ENCODE measurements at regions not wholly inside any gene's neighbourhood (a gene's known extent, or its start where the extent isn't known, plus 50 kb on each side); places are given as distances from the start of the nearest gene placed in this dataset.

DNA sequence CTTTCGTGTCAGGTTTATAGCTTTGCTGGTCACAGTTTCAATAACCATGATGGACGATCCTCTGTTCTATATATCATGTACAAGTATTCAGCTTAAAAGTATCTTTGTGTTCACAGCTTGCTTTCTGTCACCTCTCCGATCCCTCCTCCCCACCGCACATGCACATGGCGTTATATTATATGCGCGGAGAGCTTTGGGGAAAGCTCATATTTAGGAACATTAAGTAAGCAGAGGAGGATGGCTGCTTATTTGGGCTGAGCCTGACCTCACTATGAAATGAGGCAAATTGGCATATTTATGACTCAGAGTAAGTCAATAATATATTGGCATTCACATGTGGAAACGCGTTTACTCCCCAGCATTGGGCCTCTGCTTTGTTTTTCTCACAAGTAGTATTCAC, 360.5 kb downstream of the HLX start:
- Histone ChIP-seq H3K27ac (no peak overlapping the region), H3K4me1 (no peaks in the 10 kb centered on the region), H3K9ac (no peak overlapping the region), H3K79me2 (no peaks in the 10 kb centered on the region), H3K9me3 (ENCODE audit: control insufficient read depth, low read length) (no peaks in the 10 kb centered on the region), H3K27me3 (ENCODE audit: control insufficient read depth, insufficient read depth, low read length) (no peaks in the 10 kb centered on the region), H2AFZ (no peak overlapping the region), H3K4me2 (ENCODE audit: low read length) (no peak overlapping the region), H3K4me3 (ENCODE audit: low read depth, low read length) (no peak overlapping the region), H3K36me3 (ENCODE audit: control insufficient read depth, insufficient read depth, low read length) (no peaks in the 10 kb centered on the region)
- TF ChIP-seq, protein P1, sequence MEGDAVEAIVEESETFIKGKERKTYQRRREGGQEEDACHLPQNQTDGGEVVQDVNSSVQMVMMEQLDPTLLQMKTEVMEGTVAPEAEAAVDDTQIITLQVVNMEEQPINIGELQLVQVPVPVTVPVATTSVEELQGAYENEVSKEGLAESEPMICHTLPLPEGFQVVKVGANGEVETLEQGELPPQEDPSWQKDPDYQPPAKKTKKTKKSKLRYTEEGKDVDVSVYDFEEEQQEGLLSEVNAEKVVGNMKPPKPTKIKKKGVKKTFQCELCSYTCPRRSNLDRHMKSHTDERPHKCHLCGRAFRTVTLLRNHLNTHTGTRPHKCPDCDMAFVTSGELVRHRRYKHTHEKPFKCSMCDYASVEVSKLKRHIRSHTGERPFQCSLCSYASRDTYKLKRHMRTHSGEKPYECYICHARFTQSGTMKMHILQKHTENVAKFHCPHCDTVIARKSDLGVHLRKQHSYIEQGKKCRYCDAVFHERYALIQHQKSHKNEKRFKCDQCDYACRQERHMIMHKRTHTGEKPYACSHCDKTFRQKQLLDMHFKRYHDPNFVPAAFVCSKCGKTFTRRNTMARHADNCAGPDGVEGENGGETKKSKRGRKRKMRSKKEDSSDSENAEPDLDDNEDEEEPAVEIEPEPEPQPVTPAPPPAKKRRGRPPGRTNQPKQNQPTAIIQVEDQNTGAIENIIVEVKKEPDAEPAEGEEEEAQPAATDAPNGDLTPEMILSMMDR (IDR thresholded peaks at IDR 0.05) = no peak

DNA sequence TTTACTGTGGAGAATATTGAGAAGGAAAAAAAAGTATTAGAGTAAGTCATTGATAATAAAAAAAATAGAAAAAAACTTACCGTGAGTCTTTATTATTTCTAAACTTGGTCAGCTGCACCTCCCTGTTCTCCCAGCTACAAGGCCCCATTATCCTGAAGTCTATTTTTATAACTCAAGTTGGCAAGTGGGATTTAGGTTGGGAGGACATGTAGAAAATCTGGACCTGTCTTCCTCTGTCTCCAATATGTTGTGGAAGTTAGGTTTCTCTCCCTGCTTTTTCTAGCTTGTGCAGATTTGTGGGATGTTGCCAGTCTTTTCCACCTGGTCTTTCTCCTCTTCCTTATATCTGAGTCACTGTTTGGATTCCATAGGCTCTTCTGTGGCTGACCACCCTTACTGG, 361.4 kb downstream of the HLX start:
- H3K36me3 ChIP-seq (ENCODE audit: control insufficient read depth, insufficient read depth, low read length) = no peaks in the 10 kb centered on the region
- TF ChIP-seq, protein P1 (IDR thresholded peaks at IDR 0.05) = no peak

GRCh38 chr1:221241157-221241556, 361.9 kb downstream of the HLX start:
- Histone ChIP-seq H3K4me3 (ENCODE audit: low read depth, low read length) (no peak overlapping the region), H3K36me3 (ENCODE audit: control insufficient read depth, insufficient read depth, low read length) (no peaks in the 10 kb centered on the region), H3K4me1 (no peaks in the 10 kb centered on the region), H3K9me3 (ENCODE audit: control insufficient read depth, low read length) (no peaks in the 10 kb centered on the region), H2AFZ (no peak overlapping the region), H3K4me2 (ENCODE audit: low read length) (no peak overlapping the region), H3K9ac (no peak overlapping the region), H3K27me3 (ENCODE audit: control insufficient read depth, insufficient read depth, low read length) (no peaks in the 10 kb centered on the region), H3K79me2 (no peaks in the 10 kb centered on the region), H3K27ac (no peak overlapping the region)
- TF ChIP-seq, protein P1 (IDR thresholded peaks at IDR 0.05) = no peak

More for the DNA sequence above, 361.4 kb downstream of the HLX start:
- Histone ChIP-seq H3K4me3 (ENCODE audit: low read depth, low read length) (no peak overlapping the region), H3K27ac (no peak overlapping the region), H2AFZ (no peak overlapping the region), H3K9me3 (ENCODE audit: control insufficient read depth, low read length) (no peaks in the 10 kb centered on the region), H3K79me2 (no peaks in the 10 kb centered on the region), H3K4me2 (ENCODE audit: low read length) (no peak overlapping the region), H3K27me3 (ENCODE audit: control insufficient read depth, insufficient read depth, low read length) (no peaks in the 10 kb centered on the region), H3K9ac (no peak overlapping the region), H3K4me1 (no peaks in the 10 kb centered on the region)

- H3K9me3 ChIP-seq (ENCODE audit: control insufficient read depth, low read length) = no peaks in the 10 kb centered on the region
- no peaks in the 10 kb centered on the region for H3K36me3 ChIP-seq (ENCODE audit: control insufficient read depth, insufficient read depth, low read length)
- no peaks in the 10 kb centered on the region for H3K79me2 ChIP-seq
- no peak overlapping the region for H3K4me2 ChIP-seq (ENCODE audit: low read length)
- no peaks in the 10 kb centered on the region for H3K27me3 ChIP-seq (ENCODE audit: control insufficient read depth, insufficient read depth, low read length)
- H2AFZ ChIP-seq = no peak overlapping the region
- H3K27ac ChIP-seq = no peak overlapping the region
- TF ChIP-seq, protein P1 (IDR thresholded peaks at IDR 0.05) = no peak
- H3K4me1 ChIP-seq = no peaks in the 10 kb centered on the region
- H3K9ac ChIP-seq = no peak overlapping the region
- no peak overlapping the region for H3K4me3 ChIP-seq (ENCODE audit: low read depth, low read length)
These were observed 362.3 kb downstream of the HLX start for GRCh38 chr1:221241592-221241991.

- Histone ChIP-seq H3K27me3 (ENCODE audit: control insufficient read depth, insufficient read depth, low read length) (no peaks in the 10 kb centered on the region), H3K79me2 (no peaks in the 10 kb centered on the region), H3K4me1 (no peaks in the 10 kb centered on the region), H2AFZ (no peak overlapping the region), H3K4me3 (ENCODE audit: low read depth, low read length) (no peak overlapping the region), H3K36me3 (ENCODE audit: control insufficient read depth, insufficient read depth, low read length) (no peaks in the 10 kb centered on the region), H3K9me3 (ENCODE audit: control insufficient read depth, low read length) (no peaks in the 10 kb centered on the region), H3K27ac (no peak overlapping the region), H3K4me2 (ENCODE audit: low read length) (no peak overlapping the region), H3K9ac (no peak overlapping the region)
- TF ChIP-seq, protein P1 (IDR thresholded peaks at IDR 0.05) = no peak
These were observed 366.8 kb downstream of the HLX start for GRCh38 chr1:221246067-221246466.
